ENCODE measurements at regions not wholly inside any gene's neighbourhood (a gene's known extent, or its start where the extent isn't known, plus 50 kb on each side); places are given as distances from the start of the nearest gene placed in this dataset.

DNA sequence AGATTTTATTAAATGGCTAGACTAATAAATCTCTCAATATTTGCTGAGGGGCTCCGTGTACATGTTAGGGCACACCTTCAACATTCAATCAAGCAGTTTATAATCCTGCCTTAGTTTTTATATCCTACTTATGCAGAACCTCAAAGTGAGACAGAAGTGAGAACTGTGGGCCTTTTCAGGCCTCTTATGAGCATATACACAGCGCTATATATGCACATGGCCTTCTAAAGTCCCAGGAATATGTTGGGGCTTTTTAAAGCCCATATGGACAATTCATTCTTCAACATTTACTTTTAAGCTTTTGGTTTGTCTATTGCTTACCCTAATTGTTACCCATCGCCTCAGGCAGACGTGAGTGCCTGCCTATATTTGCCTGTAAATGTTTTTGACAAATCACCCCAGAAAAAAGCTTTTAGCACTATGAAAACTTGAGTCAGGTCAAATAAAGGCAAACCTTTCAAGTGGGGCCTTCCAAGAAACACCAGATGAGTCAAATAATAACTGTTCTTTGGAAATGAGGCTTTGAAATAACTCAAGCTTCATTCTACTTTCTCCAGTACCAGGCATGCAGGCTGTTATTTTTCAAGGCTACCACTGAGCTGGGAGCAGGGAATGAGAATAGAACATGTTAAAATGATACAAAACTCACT lies 58.2 kb downstream of the ESM1 start:
- H3K27ac ChIP-seq (ENCODE audit: low read length) = no peak overlapping the region
- H3K4me3 ChIP-seq (ENCODE audit: low read depth in 1 of 2, low read length in 2 of 2) = no peak overlapping the region
- H3K9me3 ChIP-seq (ENCODE audit: control insufficient read depth in 1 of 2, low read length in 2 of 2) = peaks cover 0 to 15% of the 10 kb centered on the region in 2 donors
- no peaks in the 10 kb centered on the region for H3K27me3 ChIP-seq (ENCODE audit: low read depth, low read length)
- H3K36me3 ChIP-seq (ENCODE audit: control insufficient read depth in 1 of 2, insufficient read depth in 2 of 2, low read length in 2 of 2) = no peaks in the 10 kb centered on the region
- no peaks in the 10 kb centered on the region for H3K4me1 ChIP-seq (ENCODE audit: control insufficient read depth in 1 of 2, insufficient read depth in 2 of 2, low read length in 2 of 2)

DNA sequence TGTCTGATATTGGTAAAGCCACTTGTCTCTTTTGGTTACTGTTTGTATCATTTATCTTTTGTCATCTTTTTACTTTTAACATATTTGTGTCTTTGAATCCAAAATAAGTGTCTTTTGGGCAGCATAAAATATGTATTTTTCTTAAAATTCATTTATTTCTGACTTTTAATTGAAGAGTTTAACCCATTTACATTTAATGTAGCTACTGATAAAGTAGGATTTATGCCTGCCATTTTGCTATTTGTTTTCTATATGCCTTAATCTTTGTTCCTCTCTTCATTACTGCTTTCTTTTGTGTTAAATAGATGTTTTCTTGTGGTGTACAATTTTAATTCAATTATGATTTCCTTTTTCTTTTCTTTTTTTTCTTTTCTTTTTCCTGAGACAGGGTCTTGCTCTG lies 60.9 kb downstream of the ESM1 start:
- H3K4me1 ChIP-seq (ENCODE audit: control insufficient read depth in 1 of 2, insufficient read depth in 2 of 2, low read length in 2 of 2) = no peaks in the 10 kb centered on the region
- H3K9me3 ChIP-seq (ENCODE audit: control insufficient read depth in 1 of 2, low read length in 2 of 2) = peaks cover 0 to 15% of the 10 kb centered on the region in 2 donors
- H3K27ac ChIP-seq (ENCODE audit: low read length) = no peak overlapping the region
- no peaks in the 10 kb centered on the region for H3K36me3 ChIP-seq (ENCODE audit: control insufficient read depth in 1 of 2, insufficient read depth in 2 of 2, low read length in 2 of 2)
- H3K27me3 ChIP-seq (ENCODE audit: low read depth, low read length) = no peaks in the 10 kb centered on the region
- no peak overlapping the region for H3K4me3 ChIP-seq (ENCODE audit: low read depth in 1 of 2, low read length in 2 of 2)

DNA sequence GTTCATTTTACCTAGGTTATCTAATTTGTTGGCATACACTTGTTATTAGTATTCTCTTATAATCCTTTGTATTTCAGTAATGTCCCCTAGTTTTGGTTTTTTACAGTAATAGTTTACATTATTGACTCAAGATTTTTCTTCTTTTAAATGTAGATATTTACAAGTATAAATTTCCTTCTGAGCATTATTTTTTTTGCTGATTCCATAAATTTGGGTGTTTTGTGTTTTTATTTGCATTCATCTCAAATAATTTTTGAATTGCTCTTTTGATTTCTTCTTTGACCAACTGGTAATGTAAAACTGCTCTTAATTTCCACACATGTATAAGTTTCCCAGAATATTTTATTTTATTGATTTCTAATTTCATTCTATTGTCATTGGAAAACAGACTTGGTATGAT lies 68.1 kb downstream of the ESM1 start:
- H3K4me3 ChIP-seq (ENCODE audit: low read depth in 1 of 2, low read length in 2 of 2) = no peak overlapping the region
- no peak overlapping the region for H3K27ac ChIP-seq (ENCODE audit: low read length)
- no peaks in the 10 kb centered on the region for H3K9me3 ChIP-seq (ENCODE audit: control insufficient read depth in 1 of 2, low read length in 2 of 2)
- no peaks in the 10 kb centered on the region for H3K27me3 ChIP-seq (ENCODE audit: low read depth, low read length)
- H3K36me3 ChIP-seq (ENCODE audit: control insufficient read depth in 1 of 2, insufficient read depth in 2 of 2, low read length in 2 of 2) = no peaks in the 10 kb centered on the region
- peaks cover 0 to 3% of the 10 kb centered on the region in 2 donors for H3K4me1 ChIP-seq (ENCODE audit: control insufficient read depth in 1 of 2, insufficient read depth in 2 of 2, low read length in 2 of 2)

DNA sequence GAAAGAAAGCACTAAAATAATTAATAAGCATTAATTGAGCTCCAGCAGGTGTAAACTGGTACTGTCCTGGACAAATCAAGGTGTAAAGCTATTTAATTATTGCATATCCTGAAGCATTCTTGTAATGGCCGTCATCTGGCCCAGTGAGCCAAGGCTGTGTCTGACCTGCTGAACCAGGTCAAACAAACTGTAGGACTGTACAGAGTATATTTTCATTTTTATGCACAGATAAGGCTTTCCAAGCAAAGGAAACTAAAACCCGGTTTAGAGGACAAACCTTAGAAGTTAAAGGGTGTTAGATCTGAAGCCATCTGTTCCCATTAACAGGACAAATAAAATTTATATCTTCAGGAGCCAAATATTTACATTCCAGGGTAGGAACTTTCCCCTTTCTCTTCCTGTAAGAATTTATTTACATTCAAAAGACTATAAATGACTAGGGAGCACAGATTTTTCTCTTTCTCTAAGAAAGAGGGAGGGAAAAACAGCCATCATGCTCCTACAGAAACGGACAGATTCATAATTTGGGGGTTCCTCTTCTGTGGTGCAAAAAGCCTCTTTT lies 69.8 kb downstream of the ESM1 start:
- H3K4me3 ChIP-seq (ENCODE audit: low read depth in 1 of 2, low read length in 2 of 2) = no peak overlapping the region
- H3K27me3 ChIP-seq (ENCODE audit: low read depth, low read length) = no peaks in the 10 kb centered on the region
- H3K27ac ChIP-seq (ENCODE audit: low read length) = no peak overlapping the region
- H3K9me3 ChIP-seq (ENCODE audit: control insufficient read depth in 1 of 2, low read length in 2 of 2) = no peaks in the 10 kb centered on the region
- H3K4me1 ChIP-seq (ENCODE audit: control insufficient read depth in 1 of 2, insufficient read depth in 2 of 2, low read length in 2 of 2) = peaks cover 0 to 3% of the 10 kb centered on the region in 2 donors
- no peaks in the 10 kb centered on the region for H3K36me3 ChIP-seq (ENCODE audit: control insufficient read depth in 1 of 2, insufficient read depth in 2 of 2, low read length in 2 of 2)

DNA sequence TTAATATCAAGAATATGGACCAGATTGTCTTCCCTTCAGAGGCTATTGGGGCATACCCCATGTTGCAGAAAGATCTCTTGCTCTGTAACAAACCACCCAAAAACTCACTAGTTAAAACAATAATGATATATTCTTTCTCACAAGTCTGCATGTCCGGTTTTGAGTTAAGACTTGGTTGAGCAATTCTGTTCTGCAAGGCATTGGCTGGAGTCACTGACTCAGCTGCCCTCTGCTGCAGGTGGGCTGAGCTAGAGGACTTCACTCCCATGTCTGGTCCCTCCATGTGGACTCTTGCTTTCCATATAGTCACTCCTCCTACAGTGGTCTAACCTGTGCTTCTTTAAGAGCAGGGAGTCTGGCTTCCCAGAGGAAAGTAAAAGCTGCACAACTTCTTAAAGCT lies 73.4 kb downstream of the ESM1 start:
- H3K27ac ChIP-seq (ENCODE audit: low read length) = no peak overlapping the region
- H3K4me3 ChIP-seq (ENCODE audit: low read depth in 1 of 2, low read length in 2 of 2) = no peak overlapping the region
- no peaks in the 10 kb centered on the region for H3K27me3 ChIP-seq (ENCODE audit: low read depth, low read length)
- H3K36me3 ChIP-seq (ENCODE audit: control insufficient read depth in 1 of 2, insufficient read depth in 2 of 2, low read length in 2 of 2) = no peaks in the 10 kb centered on the region
- no peaks in the 10 kb centered on the region for H3K9me3 ChIP-seq (ENCODE audit: control insufficient read depth in 1 of 2, low read length in 2 of 2)
- peaks cover 0 to 3% of the 10 kb centered on the region in 2 donors for H3K4me1 ChIP-seq (ENCODE audit: control insufficient read depth in 1 of 2, insufficient read depth in 2 of 2, low read length in 2 of 2)

DNA sequence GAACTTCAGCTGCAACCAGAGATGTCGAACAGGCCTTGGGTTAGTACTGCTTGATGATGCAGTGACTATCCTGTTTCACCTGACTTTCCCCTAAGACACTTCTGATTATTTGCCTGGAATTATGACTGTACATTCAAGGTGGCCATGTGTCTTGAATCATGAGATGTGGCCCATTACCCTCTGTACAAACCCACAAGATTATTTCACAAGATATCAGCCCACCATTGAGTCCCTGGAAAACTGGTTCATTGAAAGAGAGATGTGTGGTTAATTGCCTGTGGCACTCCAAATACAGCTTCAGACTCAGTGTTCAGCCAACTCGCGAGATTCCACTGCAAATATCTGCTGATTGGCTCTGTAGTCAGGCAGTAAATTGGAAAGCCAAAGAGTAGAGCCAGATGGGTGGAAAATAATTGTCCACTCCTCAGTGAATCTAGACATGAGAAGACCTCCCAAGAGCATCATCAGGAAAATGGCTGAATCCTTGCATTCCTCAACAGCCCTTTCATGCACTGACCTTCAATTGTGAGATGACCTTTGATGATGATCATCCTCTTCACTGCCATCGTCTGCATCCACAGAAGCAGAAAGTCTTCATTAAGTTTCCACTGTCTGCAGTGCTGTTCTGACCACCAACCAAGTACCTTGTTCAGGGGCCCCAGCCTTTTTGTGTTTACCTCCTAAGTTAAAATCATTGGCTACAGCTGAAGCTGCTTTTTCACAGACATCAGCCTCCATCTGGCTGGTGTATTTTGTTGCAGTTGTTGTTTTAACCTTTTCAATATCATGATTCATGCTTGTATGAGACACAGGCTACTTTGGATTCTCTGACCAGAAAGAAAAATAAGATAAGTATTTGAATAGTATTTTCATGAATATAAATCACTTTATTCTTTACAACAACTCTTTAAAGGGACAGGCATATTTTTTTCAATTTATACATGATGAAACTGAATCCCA lies 75.2 kb downstream of the ESM1 start:
- no peaks in the 10 kb centered on the region for H3K36me3 ChIP-seq (ENCODE audit: control insufficient read depth in 1 of 2, insufficient read depth in 2 of 2, low read length in 2 of 2)
- H3K27me3 ChIP-seq (ENCODE audit: low read depth, low read length) = no peaks in the 10 kb centered on the region
- H3K27ac ChIP-seq (ENCODE audit: low read length) = no peak overlapping the region
- no peaks in the 10 kb centered on the region for H3K9me3 ChIP-seq (ENCODE audit: control insufficient read depth in 1 of 2, low read length in 2 of 2)
- H3K4me3 ChIP-seq (ENCODE audit: low read depth in 1 of 2, low read length in 2 of 2) = no peak overlapping the region
- H3K4me1 ChIP-seq (ENCODE audit: control insufficient read depth in 1 of 2, insufficient read depth in 2 of 2, low read length in 2 of 2) = no peaks in the 10 kb centered on the region

DNA sequence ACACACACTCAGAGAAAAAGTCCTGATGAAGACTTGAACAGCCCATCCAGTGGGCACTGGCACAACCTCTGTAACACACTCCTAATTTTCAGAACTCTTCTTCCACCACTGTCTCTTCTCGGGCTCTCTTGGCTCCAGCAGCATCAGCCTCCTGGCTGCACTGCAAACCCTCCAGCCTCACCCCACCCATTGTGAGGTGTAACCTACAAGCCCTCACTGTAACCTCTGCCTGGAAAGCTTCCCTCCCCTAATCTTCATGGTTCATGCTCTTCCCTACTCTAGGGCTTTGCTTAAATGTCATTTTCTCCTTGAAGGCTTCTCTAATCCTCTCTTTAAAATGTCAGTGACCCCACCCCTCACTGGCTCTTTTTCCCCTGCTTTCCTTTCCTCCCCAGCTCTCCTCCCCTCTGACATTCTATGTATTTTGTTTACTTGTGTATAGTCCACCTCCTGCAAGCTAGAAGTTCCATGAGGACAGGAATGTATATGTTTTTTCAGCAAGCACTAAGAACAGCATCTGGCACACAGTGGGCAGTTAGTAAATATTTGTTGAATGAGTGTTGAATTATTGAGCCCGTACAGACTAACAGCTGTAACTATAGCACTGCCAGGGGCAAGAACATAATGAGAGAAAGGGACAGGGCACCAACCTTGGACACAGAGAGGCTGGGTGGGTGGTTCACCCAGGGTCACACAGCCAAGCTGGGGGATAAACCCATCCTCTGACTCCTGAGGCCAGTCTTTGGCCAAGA lies 76.4 kb downstream of the ESM1 start:
- Histone ChIP-seq H3K27ac (ENCODE audit: low read length) (no peak overlapping the region), H3K9me3 (ENCODE audit: control insufficient read depth in 1 of 2, low read length in 2 of 2) (no peaks in the 10 kb centered on the region), H3K4me3 (ENCODE audit: low read depth in 1 of 2, low read length in 2 of 2) (no peak overlapping the region), H3K27me3 (ENCODE audit: low read depth, low read length) (no peaks in the 10 kb centered on the region), H3K4me1 (ENCODE audit: control insufficient read depth in 1 of 2, insufficient read depth in 2 of 2, low read length in 2 of 2) (no peaks in the 10 kb centered on the region), H3K36me3 (ENCODE audit: control insufficient read depth in 1 of 2, insufficient read depth in 2 of 2, low read length in 2 of 2) (no peaks in the 10 kb centered on the region)

DNA sequence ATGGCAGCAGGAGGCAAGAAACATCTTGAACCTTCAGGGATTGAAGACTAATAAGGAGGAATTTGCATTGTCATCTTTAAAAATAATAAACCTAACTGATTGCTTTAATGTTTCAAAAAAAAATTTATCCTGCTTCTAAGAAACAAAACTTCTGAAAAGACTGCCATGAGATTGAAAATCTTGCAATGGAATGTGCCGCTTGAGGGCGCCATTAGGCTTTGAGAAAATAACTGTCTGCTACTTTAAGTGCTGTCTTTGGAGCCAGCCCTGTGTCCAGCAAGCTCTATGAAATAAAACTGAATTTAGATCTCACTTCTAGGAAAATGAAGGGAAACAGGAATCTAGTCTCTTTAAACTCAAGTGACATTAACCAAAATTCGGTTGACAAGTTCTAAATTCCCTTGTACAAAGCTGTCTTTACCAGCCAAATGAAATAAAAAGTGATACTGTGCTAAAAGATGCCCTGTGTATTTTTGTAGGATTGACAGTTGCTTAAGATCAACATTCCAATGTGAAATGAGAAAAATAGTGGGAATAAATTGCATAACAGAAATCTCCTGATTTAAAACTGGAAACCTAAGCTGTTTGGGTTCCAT lies 79.4 kb downstream of the ESM1 start:
- no peaks in the 10 kb centered on the region for H3K4me1 ChIP-seq (ENCODE audit: control insufficient read depth in 1 of 2, insufficient read depth in 2 of 2, low read length in 2 of 2)
- no peaks in the 10 kb centered on the region for H3K36me3 ChIP-seq (ENCODE audit: control insufficient read depth in 1 of 2, insufficient read depth in 2 of 2, low read length in 2 of 2)
- no peak overlapping the region for H3K27ac ChIP-seq (ENCODE audit: low read length)
- no peak overlapping the region for H3K4me3 ChIP-seq (ENCODE audit: low read depth in 1 of 2, low read length in 2 of 2)
- peaks cover 6% of the 10 kb centered on the region for H3K27me3 ChIP-seq (ENCODE audit: low read depth, low read length)
- H3K9me3 ChIP-seq (ENCODE audit: control insufficient read depth in 1 of 2, low read length in 2 of 2) = no peaks in the 10 kb centered on the region

DNA sequence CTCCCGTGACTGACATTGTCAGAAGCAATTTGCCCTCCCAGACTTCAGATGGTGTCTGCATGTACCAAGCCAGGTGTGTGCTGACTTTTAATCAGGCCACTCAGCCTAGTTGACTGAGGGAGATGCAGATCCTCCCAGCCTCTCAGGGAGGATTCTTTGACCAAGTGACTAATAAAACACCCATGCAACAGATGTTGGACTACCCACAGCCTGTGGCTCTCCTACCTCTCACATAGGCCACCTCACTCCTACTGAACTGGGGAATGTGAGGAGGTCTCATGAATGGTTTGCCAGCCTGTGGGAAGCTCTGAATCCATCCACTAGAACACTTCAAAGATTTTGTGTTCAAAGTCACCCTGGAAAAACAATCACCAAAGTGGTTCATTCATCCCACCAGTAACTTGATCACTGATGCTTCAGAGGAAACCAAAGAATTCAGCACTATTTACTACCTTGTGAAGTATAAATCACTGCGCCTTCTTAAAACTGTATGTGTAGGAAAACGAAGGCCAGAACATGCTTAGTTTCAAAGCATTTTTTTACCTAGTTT lies 80.1 kb downstream of the ESM1 start:
- no peak overlapping the region for H3K4me3 ChIP-seq (ENCODE audit: low read depth in 1 of 2, low read length in 2 of 2)
- H3K4me1 ChIP-seq (ENCODE audit: control insufficient read depth in 1 of 2, insufficient read depth in 2 of 2, low read length in 2 of 2) = no peaks in the 10 kb centered on the region
- no peaks in the 10 kb centered on the region for H3K36me3 ChIP-seq (ENCODE audit: control insufficient read depth in 1 of 2, insufficient read depth in 2 of 2, low read length in 2 of 2)
- H3K27ac ChIP-seq (ENCODE audit: low read length) = no peak overlapping the region
- peaks cover 6% of the 10 kb centered on the region for H3K27me3 ChIP-seq (ENCODE audit: low read depth, low read length)
- H3K9me3 ChIP-seq (ENCODE audit: control insufficient read depth in 1 of 2, low read length in 2 of 2) = no peaks in the 10 kb centered on the region

DNA sequence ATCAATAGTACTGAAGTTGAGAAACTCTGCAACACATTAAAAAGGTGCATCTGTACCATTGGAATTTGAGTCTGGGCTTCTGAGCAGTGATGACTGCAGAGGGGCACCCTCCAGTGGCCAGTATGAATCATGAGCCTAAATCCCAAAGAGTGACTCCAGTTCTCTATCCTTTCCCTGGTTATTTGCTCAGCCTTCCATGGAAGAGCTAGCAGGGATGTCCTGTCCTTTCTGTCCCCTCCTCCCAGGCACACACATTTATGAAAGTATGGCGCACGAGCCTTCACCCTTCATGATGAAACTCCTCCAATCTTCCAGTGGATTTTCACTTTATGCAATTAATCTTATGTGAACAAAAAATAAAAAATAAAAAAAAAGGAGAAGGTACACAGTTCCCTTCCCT lies 81.0 kb downstream of the ESM1 start:
- H3K27ac ChIP-seq (ENCODE audit: low read length) = no peak overlapping the region
- H3K27me3 ChIP-seq (ENCODE audit: low read depth, low read length) = peaks cover 6% of the 10 kb centered on the region
- H3K9me3 ChIP-seq (ENCODE audit: control insufficient read depth in 1 of 2, low read length in 2 of 2) = no peaks in the 10 kb centered on the region
- H3K36me3 ChIP-seq (ENCODE audit: control insufficient read depth in 1 of 2, insufficient read depth in 2 of 2, low read length in 2 of 2) = no peaks in the 10 kb centered on the region
- no peaks in the 10 kb centered on the region for H3K4me1 ChIP-seq (ENCODE audit: control insufficient read depth in 1 of 2, insufficient read depth in 2 of 2, low read length in 2 of 2)
- no peak overlapping the region for H3K4me3 ChIP-seq (ENCODE audit: low read depth in 1 of 2, low read length in 2 of 2)
